ENCODE measurements at regions not wholly inside any gene's neighbourhood (a gene's known extent, or its start where the extent isn't known, plus 50 kb on each side); places are given as distances from the start of the nearest gene placed in this dataset.

DNA sequence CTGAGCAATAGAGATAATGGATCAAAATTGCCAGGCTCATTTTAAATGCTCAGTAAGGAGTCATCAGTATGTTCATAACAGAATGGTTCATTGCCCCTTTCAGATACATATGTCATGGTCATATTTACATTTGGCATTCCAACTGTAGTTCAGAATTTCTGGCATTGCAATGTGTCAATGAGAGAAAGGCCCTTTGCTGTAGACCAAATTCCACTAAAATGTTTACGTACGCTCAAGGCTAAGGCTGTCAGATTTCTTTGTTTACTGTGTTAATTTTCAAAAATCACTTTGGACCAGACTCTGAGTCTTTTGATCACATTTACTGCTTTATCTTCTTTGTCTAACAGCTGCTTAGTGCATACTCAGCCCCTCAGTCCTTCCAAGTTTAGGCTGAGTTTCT is 213.5 kb downstream of the PIK3C3 start:
- DNase-seq (ENCODE audit: low read depth, low spot score): no peak
- no peak overlapping the region for H3K9ac ChIP-seq (ENCODE audit: control insufficient read depth, extremely low read depth, insufficient read depth, low read length)
- H3K9me3 ChIP-seq (ENCODE audit: control insufficient read depth, low read depth, low read length): no peaks in the 10 kb centered on the region
- no peak for FAIRE-seq
- TF ChIP-seq EZH2 (IDR thresholded peaks at IDR 0.05; ENCODE audit: low read length) (no peak), CTCF (optimal IDR thresholded peaks at IDR 0.05 in 1 of 3, IDR thresholded peaks at IDR 0.05 in 1 of 3, conservative IDR thresholded peaks at IDR 0.05 in 1 of 3; ENCODE audit: extremely low read depth in 1 of 3, insufficient read depth in 2 of 3, low read length in 3 of 3) (no peak)
- no peak overlapping the region for H2AFZ ChIP-seq (ENCODE audit: control insufficient read depth, low read length)
- no peak overlapping the region for H3K4me3 ChIP-seq (ENCODE audit: control insufficient read depth in 2 of 3, extremely low read depth in 1 of 3, insufficient read depth in 2 of 3, low read depth in 1 of 3, low read length in 3 of 3)
- no peak overlapping the region for H3K4me2 ChIP-seq (ENCODE audit: control insufficient read depth, extremely low read depth, insufficient read depth, low read depth, low read length)
- no peak overlapping the region for H3K27ac ChIP-seq (ENCODE audit: control insufficient read depth, insufficient read depth, low read length)
- H3K36me3 ChIP-seq (ENCODE audit: control insufficient read depth in 2 of 2, extremely low read depth in 1 of 2, insufficient read depth in 2 of 2, low read length in 2 of 2): no peaks in the 10 kb centered on the region
- H3K79me2 ChIP-seq (ENCODE audit: control insufficient read depth, insufficient read depth, low read length): no peaks in the 10 kb centered on the region
- no peaks in the 10 kb centered on the region for H3K4me1 ChIP-seq (ENCODE audit: control insufficient read depth, extremely low read depth, insufficient read depth, low read length)
- no peaks in the 10 kb centered on the region for H3K27me3 ChIP-seq (ENCODE audit: control insufficient read depth, extremely low read depth, insufficient read depth, low read length)
- dilution Hi-C loops (cut with MboI; ENCODE audit: extremely low pct_ligation_motif_present, low sequenced_read_pairs): no loop called here
- no peaks in the 10 kb centered on the region for H3K9me1 ChIP-seq (ENCODE audit: control insufficient read depth, extremely low read depth, insufficient read depth, low read length)
- no peaks in the 10 kb centered on the region for H4K20me1 ChIP-seq (ENCODE audit: control insufficient read depth, extremely low read depth, insufficient read depth, low read length)

- Histone ChIP-seq H3K36me3 (ENCODE audit: control insufficient read depth in 2 of 2, extremely low read depth in 1 of 2, insufficient read depth in 2 of 2, low read length in 2 of 2) (no peaks in the 10 kb centered on the region), H3K4me1 (ENCODE audit: control insufficient read depth, extremely low read depth, insufficient read depth, low read length) (no peaks in the 10 kb centered on the region), H4K20me1 (ENCODE audit: control insufficient read depth, extremely low read depth, insufficient read depth, low read length) (no peaks in the 10 kb centered on the region), H3K4me3 (ENCODE audit: control insufficient read depth in 2 of 3, extremely low read depth in 1 of 3, insufficient read depth in 2 of 3, low read depth in 1 of 3, low read length in 3 of 3) (no peak overlapping the region), H3K4me2 (ENCODE audit: control insufficient read depth, extremely low read depth, insufficient read depth, low read depth, low read length) (no peak overlapping the region), H2AFZ (ENCODE audit: control insufficient read depth, low read length) (no peak overlapping the region), H3K9me1 (ENCODE audit: control insufficient read depth, extremely low read depth, insufficient read depth, low read length) (no peaks in the 10 kb centered on the region), H3K9me3 (ENCODE audit: control insufficient read depth, low read depth, low read length) (no peaks in the 10 kb centered on the region), H3K27me3 (ENCODE audit: control insufficient read depth, extremely low read depth, insufficient read depth, low read length) (no peaks in the 10 kb centered on the region), H3K79me2 (ENCODE audit: control insufficient read depth, insufficient read depth, low read length) (no peaks in the 10 kb centered on the region), H3K9ac (ENCODE audit: control insufficient read depth, extremely low read depth, insufficient read depth, low read length) (no peak overlapping the region), H3K27ac (ENCODE audit: control insufficient read depth, insufficient read depth, low read length) (no peak overlapping the region)
- FAIRE-seq (no peak), DNase-seq (ENCODE audit: low read depth, low spot score) (no peak)
- dilution Hi-C loops (cut with MboI; ENCODE audit: extremely low pct_ligation_motif_present, low sequenced_read_pairs): no loop called here
- TF ChIP-seq EZH2 (IDR thresholded peaks at IDR 0.05; ENCODE audit: low read length) (no peak), CTCF (optimal IDR thresholded peaks at IDR 0.05 in 1 of 3, IDR thresholded peaks at IDR 0.05 in 1 of 3, conservative IDR thresholded peaks at IDR 0.05 in 1 of 3; ENCODE audit: extremely low read depth in 1 of 3, insufficient read depth in 2 of 3, low read length in 3 of 3) (no peak)
These were observed 213.9 kb downstream of the PIK3C3 start for GRCh38 chr18:42168907-42169306.
